Spleen (tissue), 7 donors: ENCODE measurements at regions not wholly inside any gene's neighbourhood (a gene's known extent, or its start where the extent isn't known, plus 50 kb on each side); places are given as distances from the start of the nearest gene placed in this dataset.

Experiments
- CTCF ChIP-seq, 11 experiments: fragments of 200-600 bp in 7 of 11; fragments of 450-650 bp in 4 of 11; sonication (generic) in 4 of 11; IDR thresholded peaks in 8 of 11; conservative IDR thresholded peaks in 3 of 11; 1 replicate in 7 of 11; 2 replicates in 4 of 11; pipeline versions ENCODE4 v1.4.0 to v1.8.0; 2016 to 2021; ENCODE audit warnings: antibody characterized with exemption in 11 of 11, inconsistent platforms in 4 of 11, mild to moderate bottlenecking in 1 of 11
- POLR2A ChIP-seq, 3 donors: fragments of 450-650 bp; IDR thresholded peaks; one replicate each; pipeline ENCODE4 v1.5.1; 2017; ENCODE audit warnings: antibody characterized with exemption in 3 of 3, mild to moderate bottlenecking in 1 of 3
- donor health status: DM: no; HTN: no; CAD: no; lungs with moderate emphysema.
- donor health status: DM: no; HTN: no; CAD: no.
- donor health status: DM: no; HTN: no; CAD: no.

- TF ChIP-seq POLR2A (IDR thresholded peaks at IDR 0.05) (no peak), CTCF (IDR thresholded peaks at IDR 0.05 in 8 of 11, conservative IDR thresholded peaks at IDR 0.05 in 3 of 11) (no peak)
Observed at GRCh38 chr2:5064687-5065086, 627.5 kb upstream of the SOX11 start.
